GM12878 (cell line): ENCODE measurements at regions not wholly inside any gene's neighbourhood (a gene's known extent, or its start where the extent isn't known, plus 50 kb on each side); places are given as distances from the start of the nearest gene placed in this dataset.

Source experiments
- ATAC-seq: fragments of 200-7000 bp; cut with Tn5 transposase; 3 replicates; pipeline ENCODE4 v1.9.1; 2020; ENCODE audit warnings: mild to moderate bottlenecking, moderate library complexity
- BruUV-seq: library from RNA; stranded (reverse); fragments of 400-500 nt; replicated peaks from 2 replicates; lab custom pipeline; 2021; lab: Mats Ljungman, UMichigan
- CTCF ChIA-PET: fragments of 300-600 bp; sonication (Branson Sonifier 250); formaldehyde crosslinking; extraction: SDS; loops from one replicate; lab custom pipeline; 2021; ENCODE audit warnings: inconsistent platforms; lab: Yijun Ruan, JAX
- POLR2A ChIA-PET: fragments of 350-600 bp; formaldehyde crosslinking; extraction: SDS; loops from one replicate; lab custom pipeline; 2021; ENCODE audit warnings: inconsistent platforms; lab: Charles Lee
- RAD21 ChIA-PET: fragments of 300-600 bp; sonication (Branson Sonifier 250); formaldehyde crosslinking; loops from one replicate; lab custom pipeline; 2023; ENCODE audit warnings: antibody characterized with exemption; ENCODE audit not compliant: unreplicated experiment; lab: Charles Lee
- SMC1A ChIA-PET: fragments of 300-600 bp; sonication (Branson Sonifier 250); formaldehyde crosslinking; loops from one replicate; lab custom pipeline; 2023; ENCODE audit not compliant: unreplicated experiment, uncharacterized antibody; lab: Charles Lee
- DNase-seq: peaks from one replicate; pipeline ENCODE4 v3.0.0-alpha.2; 2011; ENCODE audit warnings: low read depth, low spot score
- FAIRE-seq: peaks from 3 replicates; lab custom pipeline; 2011; peaks lifted over from hg19 to GRCh38; lab: Jason Lieb, UNC
- H2AFZ ChIP-seq: 2 replicates; pipeline ENCODE4 v1.6.0; 2011; ENCODE audit warnings: low read depth, low read length, control low read depth; ENCODE audit not compliant: control insufficient read depth
- H3K27ac ChIP-seq: 2 replicates; pipeline ENCODE4 v1.5.1; 2011; ENCODE audit warnings: control low read depth; ENCODE audit not compliant: control insufficient read depth, insufficient read depth
- H3K27me3 ChIP-seq, 2 experiments: replicated peaks in 1 of 2; 2 replicates each; pipeline versions ENCODE4 v1.6.0 to v1.6.1; 2011; ENCODE audit warnings: low read length in 1 of 2; ENCODE audit not compliant: control insufficient read depth in 2 of 2, insufficient read depth in 2 of 2
- H3K36me3 ChIP-seq, 2 experiments: 2 replicates each; pipeline ENCODE4 v1.5.1; 2011; ENCODE audit warnings: low read length in 1 of 2; ENCODE audit not compliant: control insufficient read depth in 2 of 2, insufficient read depth in 2 of 2
- H3K4me1 ChIP-seq: 2 replicates; pipeline ENCODE4 v1.6.1; 2011; ENCODE audit warnings: mild to moderate bottlenecking, low read length, moderate library complexity, mixed read lengths; ENCODE audit not compliant: control insufficient read depth, insufficient read depth
- H3K4me2 ChIP-seq: 2 replicates; pipeline ENCODE4 v1.6.0; 2011; ENCODE audit warnings: control low read depth; ENCODE audit not compliant: control insufficient read depth, insufficient read depth
- H3K4me3 ChIP-seq: fragments of 200-600 bp; sonication (generic); 2 replicates; pipeline ENCODE4 v1.5.1; 2016
- H3K79me2 ChIP-seq: 2 replicates; pipeline ENCODE4 v1.6.0; 2011; ENCODE audit warnings: low read length; ENCODE audit not compliant: control insufficient read depth, insufficient read depth
- H3K9ac ChIP-seq: 2 replicates; pipeline ENCODE4 v1.8.0; 2011; ENCODE audit warnings: low read length, control low read depth, mixed read lengths; ENCODE audit not compliant: control insufficient read depth, insufficient read depth
- H3K9me3 ChIP-seq: replicated peaks from 3 replicates; pipeline ENCODE4 v1.5.1; 2011; ENCODE audit warnings: mild to moderate bottlenecking, low read length; ENCODE audit not compliant: control insufficient read depth, insufficient read depth
- H4K20me1 ChIP-seq: 2 replicates; pipeline ENCODE4 v1.6.0; 2011; ENCODE audit not compliant: control insufficient read depth, insufficient read depth
- CBX3 ChIP-seq: fragments of 200-600 bp; sonication (generic); IDR thresholded peaks from 2 replicates; pipeline ENCODE4 v1.6.1; 2016; ENCODE audit warnings: low read depth, borderline replicate concordance
- CEBPZ ChIP-seq: fragments of 150-350 bp; IDR thresholded peaks from 2 replicates; pipeline ENCODE4 v1.6.1; 2016; ENCODE audit warnings: low read depth, low read length
- CREB1 ChIP-seq: IDR thresholded peaks from 2 replicates; pipeline ENCODE4 v1.6.1; 2012; ENCODE audit warnings: low read depth, mild to moderate bottlenecking, inconsistent platforms
- EP300 ChIP-seq, 2 experiments: fragments of 150-350 bp in 1 of 2; IDR thresholded peaks; 2 replicates each; pipeline ENCODE4 v1.6.1; 2011 to 2012; ENCODE audit warnings: low read depth in 2 of 2, low read length in 2 of 2, borderline replicate concordance in 1 of 2, improper control_type of control experiment in 1 of 2, inconsistent platforms in 1 of 2; ENCODE audit not compliant: control insufficient read depth in 1 of 2
- HCFC1 ChIP-seq: fragments of 150-350 bp; IDR thresholded peaks from 2 replicates; pipeline ENCODE4 v1.6.1; 2014; ENCODE audit warnings: low read length
- JUNB ChIP-seq: IDR thresholded peaks from 2 replicates; pipeline ENCODE4 v1.6.1; 2016; ENCODE audit warnings: antibody characterized with exemption, mild to moderate bottlenecking
- MAX ChIP-seq: IDR thresholded peaks from 2 replicates; pipeline ENCODE4 v1.6.1; 2012; ENCODE audit warnings: low read depth, low read length, improper control_type of control experiment
- NBN ChIP-seq: fragments of 450-650 bp; IDR thresholded peaks from 2 replicates; pipeline ENCODE4 v1.6.1; 2016
- POLR2AphosphoS5 ChIP-seq: IDR thresholded peaks from 2 replicates; pipeline ENCODE4 v1.6.1; 2011; ENCODE audit warnings: mild to moderate bottlenecking, low read length, inconsistent platforms
- RAD51 ChIP-seq: fragments of 450-650 bp; IDR thresholded peaks from 2 replicates; pipeline ENCODE4 v1.6.1; 2016; ENCODE audit warnings: moderate library complexity, mild to moderate bottlenecking, inconsistent platforms
- ZNF384 ChIP-seq: IDR thresholded peaks from 2 replicates; pipeline ENCODE4 v1.6.1; 2012; ENCODE audit warnings: low read depth, mild to moderate bottlenecking, low read length, improper control_type of control experiment, borderline replicate concordance
- ZZZ3 ChIP-seq: IDR thresholded peaks from 2 replicates; pipeline ENCODE4 v1.6.1; 2011; ENCODE audit warnings: low read depth; ENCODE audit not compliant: control insufficient read depth, insufficient read length
- WGBS: methylation state at CpG from one replicate; pipeline ENCODE4 v1.1.6; 2016; ENCODE audit warnings: low lambda C conversion rate; ENCODE audit not compliant: insufficient replicate concordance, insufficient coverage; ENCODE audit errors: missing lambda C conversion rate; 5-methylcytosine and 5-hydroxymethylcytosine counted together
- in situ Hi-C: fragments of 300-500 bp; cut with MboI; formaldehyde crosslinking; loops from 9 replicates; pipeline ENCODE4 v1.14.3; 2018; ENCODE audit warnings: mixed read lengths
- intact Hi-C: fragments of 100-400 bp; cut with micrococcal nuclease; formaldehyde crosslinking; loops from one replicate; pipeline ENCODE4 v1.14.2; 2022; ENCODE audit not compliant: unreplicated experiment

GRCh38 chr11:86737230-86737629 lies 63.1 kb upstream of the PRSS23 start:
- no peak for TF ChIP-seq JUNB
- TF ChIP-seq, all 136 proteins: peak for 0
- no peak overlapping the region for H3K9ac ChIP-seq
- no peak overlapping the region for H3K4me3 ChIP-seq
- no peaks in the 10 kb centered on the region for H3K4me1 ChIP-seq
- ChIA-PET SMC1A (no interaction called here), POLR2A (no interaction called here), RAD21 (no interaction called here), CTCF (no interaction called here)
- intact Hi-C loops: no loop called here
- ATAC-seq (no peak), FAIRE-seq (no peak), DNase-seq (no peak)
- H3K27ac ChIP-seq: no peak overlapping the region
- H3K9me3 ChIP-seq: no peaks in the 10 kb centered on the region
- no peaks in the 10 kb centered on the region; a peak in 1 of 4 replicates for H3K27me3 ChIP-seq
- H3K36me3 ChIP-seq: no peaks in the 10 kb centered on the region
- no TSS peak for BruUV-seq
- no peak overlapping the region for H3K4me2 ChIP-seq
- in situ Hi-C loops: no loop called here
- no peaks in the 10 kb centered on the region for H4K20me1 ChIP-seq
- H3K79me2 ChIP-seq: no peaks in the 10 kb centered on the region
- H2AFZ ChIP-seq: no peak overlapping the region

GRCh38 chr11:86736291-86737143 lies 63.8 kb upstream of the PRSS23 start:
- no peak overlapping the region for H3K4me3 ChIP-seq
- no peaks in the 10 kb centered on the region for H3K4me1 ChIP-seq
- intact Hi-C loops (no loop called here), in situ Hi-C loops (no loop called here)
- H2AFZ ChIP-seq: no peak overlapping the region
- CTCF ChIA-PET: no interaction called here
- BruUV-seq: no TSS peak
- no peaks in the 10 kb centered on the region; a peak in 1 of 4 replicates for H3K27me3 ChIP-seq
- H3K36me3 ChIP-seq: no peaks in the 10 kb centered on the region
- no peak overlapping the region for H3K9ac ChIP-seq
- SMC1A ChIA-PET: no interaction called here
- POLR2A ChIA-PET: no interaction called here
- H4K20me1 ChIP-seq: no peaks in the 10 kb centered on the region
- RAD21 ChIA-PET: no interaction called here
- 49% methylated on average over 9 of the region's 9 CpGs for WGBS
- no peaks in the 10 kb centered on the region for H3K9me3 ChIP-seq
- DNase-seq (no peak), ATAC-seq (no peak), FAIRE-seq (no peak)
- H3K27ac ChIP-seq: no peak overlapping the region
- H3K79me2 ChIP-seq: no peaks in the 10 kb centered on the region
- H3K4me2 ChIP-seq: no peak overlapping the region
- TF ChIP-seq CEBPZ: no peak
- no peak for TF ChIP-seq EP300 (IDR thresholded peaks at IDR 0.05; ENCODE audit: borderline replicate concordance in 1 of 2, control insufficient read depth in 1 of 2, low read depth in 2 of 2, low read length in 2 of 2)
- TF ChIP-seq NBN: no peak
- no peak for TF ChIP-seq RAD51
- no peak for TF ChIP-seq HCFC1
- no peak for TF ChIP-seq CREB1
- TF ChIP-seq POLR2AphosphoS5: no peak
- TF ChIP-seq ZNF384: no peak
- TF ChIP-seq MAX: no peak
- TF ChIP-seq CBX3: no peak
- no peak for TF ChIP-seq ZZZ3
